GM12878 (cell line): ENCODE measurements at regions not wholly inside any gene's neighbourhood (a gene's known extent, or its start where the extent isn't known, plus 50 kb on each side); places are given as distances from the start of the nearest gene placed in this dataset.

Experiments used
- ATAC-seq: fragments of 200-7000 bp; cut with Tn5 transposase; 3 replicates; pipeline ENCODE4 v1.9.1; 2020; ENCODE audit warnings: mild to moderate bottlenecking, moderate library complexity
- BruUV-seq: library from RNA; stranded (reverse); fragments of 400-500 nt; replicated peaks from 2 replicates; lab custom pipeline; 2021; lab: Mats Ljungman, UMichigan
- CTCF ChIA-PET: fragments of 300-600 bp; sonication (Branson Sonifier 250); formaldehyde crosslinking; extraction: SDS; loops from one replicate; lab custom pipeline; 2021; ENCODE audit warnings: inconsistent platforms; lab: Yijun Ruan, JAX
- POLR2A ChIA-PET: fragments of 350-600 bp; formaldehyde crosslinking; extraction: SDS; loops from one replicate; lab custom pipeline; 2021; ENCODE audit warnings: inconsistent platforms; lab: Charles Lee
- RAD21 ChIA-PET: fragments of 300-600 bp; sonication (Branson Sonifier 250); formaldehyde crosslinking; loops from one replicate; lab custom pipeline; 2023; ENCODE audit warnings: antibody characterized with exemption; ENCODE audit not compliant: unreplicated experiment; lab: Charles Lee
- SMC1A ChIA-PET: fragments of 300-600 bp; sonication (Branson Sonifier 250); formaldehyde crosslinking; loops from one replicate; lab custom pipeline; 2023; ENCODE audit not compliant: unreplicated experiment, uncharacterized antibody; lab: Charles Lee
- DNase-seq: peaks from one replicate; pipeline ENCODE4 v3.0.0-alpha.2; 2011; ENCODE audit warnings: low read depth, low spot score
- FAIRE-seq: peaks from 3 replicates; lab custom pipeline; 2011; peaks lifted over from hg19 to GRCh38; lab: Jason Lieb, UNC
- H2AFZ ChIP-seq: 2 replicates; pipeline ENCODE4 v1.6.0; 2011; ENCODE audit warnings: low read depth, low read length, control low read depth; ENCODE audit not compliant: control insufficient read depth
- H3K27ac ChIP-seq: 2 replicates; pipeline ENCODE4 v1.5.1; 2011; ENCODE audit warnings: control low read depth; ENCODE audit not compliant: control insufficient read depth, insufficient read depth
- H3K27me3 ChIP-seq, 2 experiments: replicated peaks in 1 of 2; 2 replicates each; pipeline versions ENCODE4 v1.6.0 to v1.6.1; 2011; ENCODE audit warnings: low read length in 1 of 2; ENCODE audit not compliant: control insufficient read depth in 2 of 2, insufficient read depth in 2 of 2
- H3K36me3 ChIP-seq, 2 experiments: 2 replicates each; pipeline ENCODE4 v1.5.1; 2011; ENCODE audit warnings: low read length in 1 of 2; ENCODE audit not compliant: control insufficient read depth in 2 of 2, insufficient read depth in 2 of 2
- H3K4me1 ChIP-seq: 2 replicates; pipeline ENCODE4 v1.6.1; 2011; ENCODE audit warnings: mild to moderate bottlenecking, low read length, moderate library complexity, mixed read lengths; ENCODE audit not compliant: control insufficient read depth, insufficient read depth
- H3K4me2 ChIP-seq: 2 replicates; pipeline ENCODE4 v1.6.0; 2011; ENCODE audit warnings: control low read depth; ENCODE audit not compliant: control insufficient read depth, insufficient read depth
- H3K4me3 ChIP-seq: fragments of 200-600 bp; sonication (generic); 2 replicates; pipeline ENCODE4 v1.5.1; 2016
- H3K79me2 ChIP-seq: 2 replicates; pipeline ENCODE4 v1.6.0; 2011; ENCODE audit warnings: low read length; ENCODE audit not compliant: control insufficient read depth, insufficient read depth
- H3K9ac ChIP-seq: 2 replicates; pipeline ENCODE4 v1.8.0; 2011; ENCODE audit warnings: low read length, control low read depth, mixed read lengths; ENCODE audit not compliant: control insufficient read depth, insufficient read depth
- H3K9me3 ChIP-seq: replicated peaks from 3 replicates; pipeline ENCODE4 v1.5.1; 2011; ENCODE audit warnings: mild to moderate bottlenecking, low read length; ENCODE audit not compliant: control insufficient read depth, insufficient read depth
- H4K20me1 ChIP-seq: 2 replicates; pipeline ENCODE4 v1.6.0; 2011; ENCODE audit not compliant: control insufficient read depth, insufficient read depth
- ASH2L ChIP-seq: fragments of 300-600, 200-600 bp; sonication (generic); IDR thresholded peaks from 2 replicates; pipeline ENCODE4 v1.6.1; 2017; ENCODE audit warnings: low read depth, mild to moderate bottlenecking, borderline replicate concordance
- ATF7 ChIP-seq: fragments of 450-650 bp; IDR thresholded peaks from 2 replicates; pipeline ENCODE4 v1.6.1; 2016; ENCODE audit warnings: low read depth, mild to moderate bottlenecking
- BRCA1 ChIP-seq: IDR thresholded peaks from 2 replicates; pipeline ENCODE4 v1.6.1; 2011; ENCODE audit warnings: low read depth, low read length, improper control_type of control experiment
- CBFB ChIP-seq: IDR thresholded peaks from 2 replicates; pipeline ENCODE4 v1.6.1; 2016; ENCODE audit warnings: antibody characterized with exemption, low read depth
- CHD1 ChIP-seq: IDR thresholded peaks from 2 replicates; pipeline ENCODE4 v1.6.1; 2012; ENCODE audit warnings: low read depth, low read length, improper control_type of control experiment
- E4F1 ChIP-seq: fragments of 450-650 bp; IDR thresholded peaks from 2 replicates; pipeline ENCODE4 v1.6.1; 2018; ENCODE audit warnings: borderline replicate concordance, mild to moderate bottlenecking; ENCODE audit not compliant: partially characterized antibody
- ETV6 ChIP-seq, 2 experiments: fragments of 450-650 bp in 1 of 2; IDR thresholded peaks in 1 of 2; conservative IDR thresholded peaks in 1 of 2; 2 replicates each; pipeline ENCODE4 v1.6.1; 2014; ENCODE audit warnings: antibody characterized with exemption in 1 of 2, borderline replicate concordance in 1 of 2, low read depth in 1 of 2, mild to moderate bottlenecking in 1 of 2, moderate library complexity in 1 of 2
- GABPA ChIP-seq: IDR thresholded peaks from 2 replicates; pipeline ENCODE4 v1.6.1; 2014; ENCODE audit warnings: antibody characterized with exemption, low read depth, mild to moderate bottlenecking, inconsistent platforms
- HCFC1 ChIP-seq: fragments of 150-350 bp; IDR thresholded peaks from 2 replicates; pipeline ENCODE4 v1.6.1; 2014; ENCODE audit warnings: low read length
- HDGF ChIP-seq: fragments of 450-650 bp; IDR thresholded peaks from 2 replicates; pipeline ENCODE4 v1.6.1; 2016; ENCODE audit warnings: antibody characterized with exemption
- NFIC ChIP-seq: IDR thresholded peaks from 2 replicates; pipeline ENCODE4 v1.6.1; 2012; ENCODE audit warnings: low read depth, mild to moderate bottlenecking, inconsistent platforms, low read length, moderate library complexity
- NFXL1 ChIP-seq: fragments of 450-650 bp; IDR thresholded peaks from 2 replicates; pipeline ENCODE4 v1.6.1; 2017; ENCODE audit warnings: antibody characterized with exemption, mild to moderate bottlenecking, borderline replicate concordance
- POLR2A ChIP-seq: IDR thresholded peaks from 2 replicates; pipeline ENCODE4 v1.6.1; 2011; ENCODE audit warnings: low read depth, mild to moderate bottlenecking, low read length
- POLR2AphosphoS2 ChIP-seq: IDR thresholded peaks from 2 replicates; pipeline ENCODE4 v1.6.1; 2011; ENCODE audit warnings: low read depth, mild to moderate bottlenecking, low read length, improper control_type of control experiment, moderate library complexity
- RFX5 ChIP-seq: IDR thresholded peaks from 2 replicates; pipeline ENCODE4 v1.6.1; 2011; ENCODE audit warnings: low read depth, low read length, improper control_type of control experiment
- SPI1 ChIP-seq: IDR thresholded peaks from 2 replicates; pipeline ENCODE4 v1.6.1; 2011; ENCODE audit warnings: low read depth, mild to moderate bottlenecking, low read length, moderate library complexity, borderline replicate concordance; ENCODE audit not compliant: insufficient read depth
- SREBF1 ChIP-seq: IDR thresholded peaks from 2 replicates; pipeline ENCODE4 v1.6.1; 2012; ENCODE audit warnings: mild to moderate bottlenecking, low read length
- TBL1XR1 ChIP-seq: IDR thresholded peaks from 2 replicates; pipeline ENCODE4 v1.6.1; 2012; ENCODE audit warnings: low read depth, low read length, improper control_type of control experiment
- WGBS: methylation state at CpG from one replicate; pipeline ENCODE4 v1.1.6; 2016; ENCODE audit warnings: low lambda C conversion rate; ENCODE audit not compliant: insufficient replicate concordance, insufficient coverage; ENCODE audit errors: missing lambda C conversion rate; 5-methylcytosine and 5-hydroxymethylcytosine counted together
- in situ Hi-C: fragments of 300-500 bp; cut with MboI; formaldehyde crosslinking; loops from 9 replicates; pipeline ENCODE4 v1.14.3; 2018; ENCODE audit warnings: mixed read lengths
- intact Hi-C: fragments of 100-400 bp; cut with micrococcal nuclease; formaldehyde crosslinking; loops from one replicate; pipeline ENCODE4 v1.14.2; 2022; ENCODE audit not compliant: unreplicated experiment
- TF ChIP-seq, protein P1 (sequence below): fragments of 450-650 bp; IDR thresholded peaks from 2 replicates; pipeline ENCODE4 v1.6.1; 2017; ENCODE audit warnings: antibody characterized with exemption, mild to moderate bottlenecking, moderate library complexity

GRCh38 chr2:226283796-226284195 is 515.8 kb downstream of the IRS1 start:
- no peaks in the 10 kb centered on the region for H3K27me3 ChIP-seq
- ChIA-PET SMC1A (no interaction called here), RAD21 (no interaction called here), CTCF (no interaction called here), POLR2A (no interaction called here)
- no peaks in the 10 kb centered on the region for H3K36me3 ChIP-seq
- in situ Hi-C loops = no loop called here
- WGBS = 3% methylated on average over 2 of the region's 2 CpGs
- H2AFZ ChIP-seq = no peak overlapping the region
- no peaks in the 10 kb centered on the region for H3K79me2 ChIP-seq
- no peaks in the 10 kb centered on the region for H3K4me1 ChIP-seq
- TF ChIP-seq E4F1 = no peak
- TF ChIP-seq NFXL1 = no peak
- TF ChIP-seq NFIC = no peak
- TF ChIP-seq HDGF = no peak
- no peak for TF ChIP-seq SPI1
- no peak for TF ChIP-seq POLR2AphosphoS2
- TF ChIP-seq RFX5 = no peak
- TF ChIP-seq, protein P1, sequence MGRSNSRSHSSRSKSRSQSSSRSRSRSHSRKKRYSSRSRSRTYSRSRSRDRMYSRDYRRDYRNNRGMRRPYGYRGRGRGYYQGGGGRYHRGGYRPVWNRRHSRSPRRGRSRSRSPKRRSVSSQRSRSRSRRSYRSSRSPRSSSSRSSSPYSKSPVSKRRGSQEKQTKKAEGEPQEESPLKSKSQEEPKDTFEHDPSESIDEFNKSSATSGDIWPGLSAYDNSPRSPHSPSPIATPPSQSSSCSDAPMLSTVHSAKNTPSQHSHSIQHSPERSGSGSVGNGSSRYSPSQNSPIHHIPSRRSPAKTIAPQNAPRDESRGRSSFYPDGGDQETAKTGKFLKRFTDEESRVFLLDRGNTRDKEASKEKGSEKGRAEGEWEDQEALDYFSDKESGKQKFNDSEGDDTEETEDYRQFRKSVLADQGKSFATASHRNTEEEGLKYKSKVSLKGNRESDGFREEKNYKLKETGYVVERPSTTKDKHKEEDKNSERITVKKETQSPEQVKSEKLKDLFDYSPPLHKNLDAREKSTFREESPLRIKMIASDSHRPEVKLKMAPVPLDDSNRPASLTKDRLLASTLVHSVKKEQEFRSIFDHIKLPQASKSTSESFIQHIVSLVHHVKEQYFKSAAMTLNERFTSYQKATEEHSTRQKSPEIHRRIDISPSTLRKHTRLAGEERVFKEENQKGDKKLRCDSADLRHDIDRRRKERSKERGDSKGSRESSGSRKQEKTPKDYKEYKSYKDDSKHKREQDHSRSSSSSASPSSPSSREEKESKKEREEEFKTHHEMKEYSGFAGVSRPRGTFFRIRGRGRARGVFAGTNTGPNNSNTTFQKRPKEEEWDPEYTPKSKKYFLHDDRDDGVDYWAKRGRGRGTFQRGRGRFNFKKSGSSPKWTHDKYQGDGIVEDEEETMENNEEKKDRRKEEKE = no peak
- TF ChIP-seq HCFC1 = no peak
- no peak for TF ChIP-seq BRCA1
- TF ChIP-seq ASH2L = no peak
- no peak for TF ChIP-seq GABPA
- TF ChIP-seq ATF7 = no peak
- no peak for TF ChIP-seq CHD1
- no peak for TF ChIP-seq ETV6 (conservative IDR thresholded peaks at IDR 0.05 in 1 of 2, IDR thresholded peaks at IDR 0.05 in 1 of 2; ENCODE audit: borderline replicate concordance in 1 of 2, low read depth in 1 of 2)
- TF ChIP-seq SREBF1 = no peak
- TF ChIP-seq TBL1XR1 = no peak
- no peak for TF ChIP-seq CBFB
- no peak for TF ChIP-seq POLR2A
- no peak overlapping the region for H3K27ac ChIP-seq
- no TSS peak for BruUV-seq
- no peak for DNase-seq
- H3K9me3 ChIP-seq = no peaks in the 10 kb centered on the region
- ATAC-seq = no peak
- H3K4me2 ChIP-seq = no peak overlapping the region
- H3K9ac ChIP-seq = no peak overlapping the region
- H3K4me3 ChIP-seq = no peak overlapping the region
- intact Hi-C loops = no loop called here
- no peak for FAIRE-seq
- no peaks in the 10 kb centered on the region for H4K20me1 ChIP-seq
